Activated T-cell treated with anti-CD3 and anti-CD28 coated beads for 24 hours (primary cell): ENCODE measurements at regions not wholly inside any gene's neighbourhood (a gene's known extent, or its start where the extent isn't known, plus 50 kb on each side); places are given as distances from the start of the nearest gene placed in this dataset.
"Not testable (repeated sequence)": the region's sequence is repeated elsewhere in the genome, so short reads cannot be mapped to it uniquely, and the experiment has no call there.

ENCODE experiments used
- DNase-seq: peaks from one replicate; pipeline ENCODE4 v3.0.0-alpha.2; 2020; ENCODE audit warnings: low read depth

- DNase-seq, result no peak
Measured at GRCh38 chr7:121561717-121562116, 165.6 kb upstream of the FAM3C start.

DNA sequence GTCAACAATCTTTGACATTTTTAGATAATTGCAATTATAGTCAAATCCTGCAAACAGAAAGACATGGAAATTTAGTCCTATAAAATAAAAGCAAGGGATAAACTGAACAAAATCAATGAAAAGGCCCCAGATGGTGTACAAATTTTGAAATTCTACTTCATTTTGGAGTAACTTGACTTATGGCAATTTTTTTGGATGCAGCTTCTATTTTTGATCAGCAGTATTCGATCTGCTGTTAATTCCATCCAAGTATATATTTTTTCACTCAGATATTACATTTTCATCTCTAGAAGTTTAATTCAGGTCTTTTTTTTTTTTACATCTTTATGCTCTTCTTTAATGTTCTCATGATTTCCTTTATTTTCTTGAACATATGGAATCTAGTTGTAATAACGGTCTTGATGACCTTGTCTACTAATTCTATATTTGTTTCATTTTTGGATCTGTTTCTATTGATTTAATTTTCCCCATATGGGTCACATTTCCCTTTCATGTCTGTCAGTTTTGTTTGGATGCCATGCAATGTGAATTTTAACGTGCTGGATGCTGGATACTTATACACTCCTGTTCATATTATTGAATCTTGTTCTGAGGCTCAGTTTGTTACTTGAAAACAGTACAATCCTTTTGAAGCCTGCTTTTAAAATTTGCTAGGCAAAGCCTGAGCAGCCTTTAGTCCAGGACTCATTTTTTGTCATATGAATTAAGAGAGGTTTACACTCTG, 164.3 kb upstream of the FAM3C start:
- DNase-seq, result no peak

DNA sequence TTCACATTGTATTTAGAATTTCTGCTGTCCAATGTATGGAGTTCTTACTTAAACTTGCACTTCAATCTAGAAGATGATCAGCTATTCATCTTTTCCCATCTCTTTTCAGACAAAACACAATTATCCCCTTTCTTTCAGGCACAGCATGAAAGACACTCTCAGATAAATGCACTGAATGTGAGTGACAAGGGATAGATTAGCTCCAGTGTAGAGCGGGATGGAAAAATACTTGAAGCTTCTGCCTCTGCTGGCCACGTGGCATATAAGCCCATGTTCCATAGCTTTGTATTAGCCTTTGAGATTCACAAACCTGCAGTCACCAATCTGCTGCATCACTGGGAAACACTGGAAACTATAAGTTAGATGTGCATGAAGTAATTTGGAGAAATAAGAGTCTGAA, 162.2 kb upstream of the FAM3C start:
- no peak for DNase-seq

- DNase-seq, result no peak
Measured at GRCh38 chr7:121557034-121557892, 161.2 kb upstream of the FAM3C start.

- no peak for DNase-seq
Measured at GRCh38 chr7:121555558-121555957, 159.4 kb upstream of the FAM3C start.

GRCh38 chr7:121547544-121548092, 151.5 kb upstream of the FAM3C start:
- DNase-seq, result no peak

- DNase-seq, result no peak
Measured at GRCh38 chr7:121546632-121547543, 150.8 kb upstream of the FAM3C start.

DNA sequence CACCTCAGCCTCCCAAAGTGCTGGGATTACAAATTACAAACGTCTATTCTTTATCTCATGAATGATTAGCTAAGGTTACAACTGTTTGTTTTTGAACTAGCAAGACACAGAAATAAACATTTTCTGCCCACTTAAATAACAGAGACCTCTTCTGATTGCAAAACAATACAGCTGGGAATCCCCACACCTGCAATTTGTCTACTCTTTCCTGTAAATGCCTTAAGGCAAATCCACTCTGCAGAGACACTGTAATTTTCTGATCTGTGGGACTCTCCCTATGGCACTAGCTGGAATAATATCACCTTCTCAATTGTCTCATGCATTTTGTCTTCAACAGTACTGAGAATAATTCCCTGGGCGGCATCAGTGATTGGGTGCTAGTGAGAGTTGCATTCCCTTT, 149.3 kb upstream of the FAM3C start:
- no peak for DNase-seq

DNA sequence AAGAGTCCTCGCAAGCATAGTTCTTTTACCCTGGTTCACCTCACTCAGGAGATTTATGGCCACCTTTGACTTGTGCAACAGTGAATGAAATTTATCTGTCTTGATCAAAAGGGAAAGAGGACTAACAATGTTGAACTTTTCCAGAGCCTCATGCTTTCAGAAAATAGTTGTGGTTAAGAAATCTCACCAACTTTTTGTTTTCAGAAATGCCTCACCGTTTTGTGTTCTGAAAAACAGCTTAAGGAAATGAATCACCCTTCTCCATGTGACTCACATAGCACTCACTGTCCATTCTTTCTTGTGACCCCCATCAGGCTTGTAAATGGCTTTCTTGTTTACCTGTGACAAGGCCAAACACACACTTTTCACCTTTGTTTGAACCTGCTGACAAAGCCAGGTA, 148.6 kb upstream of the FAM3C start:
- no peak for DNase-seq

- DNase-seq, result no peak
Measured at GRCh38 chr7:121544238-121544637, 148.1 kb upstream of the FAM3C start.

- no peak for DNase-seq
Measured at GRCh38 chr7:121541457-121541856, 145.3 kb upstream of the FAM3C start.

GRCh38 chr7:121540138-121540537, 144.0 kb upstream of the FAM3C start:
- no peak for DNase-seq

GRCh38 chr7:121537031-121537430, 140.9 kb upstream of the FAM3C start:
- no peak for DNase-seq

DNA sequence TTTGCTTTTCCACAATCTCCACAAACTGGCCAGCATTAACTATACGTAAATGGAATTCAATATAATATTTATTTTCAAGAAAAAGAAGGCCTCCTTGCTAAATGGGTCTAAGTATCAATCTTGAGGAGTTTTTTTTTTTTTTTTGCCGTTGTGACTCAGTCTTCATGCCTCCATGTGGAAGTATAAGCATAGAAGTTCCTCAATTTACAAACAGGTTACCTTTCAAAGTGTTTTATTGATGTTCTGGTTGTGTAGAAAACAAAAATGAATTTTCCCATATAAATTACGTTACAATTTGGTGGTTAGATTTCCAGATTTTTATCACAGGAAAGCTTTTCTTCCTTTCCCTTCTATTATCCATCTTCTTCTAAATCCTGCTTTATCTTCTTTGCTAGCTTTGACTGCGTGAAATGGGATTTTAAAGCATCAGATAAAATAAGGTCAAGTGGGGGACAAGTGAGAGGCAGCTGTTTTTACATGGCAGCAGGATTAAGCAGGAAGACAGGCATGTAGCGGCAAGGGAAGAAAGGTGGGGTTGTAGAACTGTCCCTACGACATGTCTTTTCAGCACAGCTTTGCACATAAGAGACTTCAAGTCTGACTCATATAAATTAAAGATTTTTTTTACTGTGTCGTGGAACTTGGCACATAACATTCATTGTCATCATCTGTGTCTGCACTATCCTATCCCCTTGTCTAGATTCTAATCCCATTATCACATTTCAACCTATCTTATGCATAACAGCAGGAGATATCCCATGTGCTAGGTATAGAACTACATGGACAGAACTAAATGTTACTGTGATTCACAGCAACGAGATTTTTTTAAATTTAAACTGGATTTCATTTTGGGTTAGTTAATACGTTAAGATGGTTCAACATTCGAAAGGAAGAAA, 135.3 kb upstream of the FAM3C start:
- no peak for DNase-seq

DNA sequence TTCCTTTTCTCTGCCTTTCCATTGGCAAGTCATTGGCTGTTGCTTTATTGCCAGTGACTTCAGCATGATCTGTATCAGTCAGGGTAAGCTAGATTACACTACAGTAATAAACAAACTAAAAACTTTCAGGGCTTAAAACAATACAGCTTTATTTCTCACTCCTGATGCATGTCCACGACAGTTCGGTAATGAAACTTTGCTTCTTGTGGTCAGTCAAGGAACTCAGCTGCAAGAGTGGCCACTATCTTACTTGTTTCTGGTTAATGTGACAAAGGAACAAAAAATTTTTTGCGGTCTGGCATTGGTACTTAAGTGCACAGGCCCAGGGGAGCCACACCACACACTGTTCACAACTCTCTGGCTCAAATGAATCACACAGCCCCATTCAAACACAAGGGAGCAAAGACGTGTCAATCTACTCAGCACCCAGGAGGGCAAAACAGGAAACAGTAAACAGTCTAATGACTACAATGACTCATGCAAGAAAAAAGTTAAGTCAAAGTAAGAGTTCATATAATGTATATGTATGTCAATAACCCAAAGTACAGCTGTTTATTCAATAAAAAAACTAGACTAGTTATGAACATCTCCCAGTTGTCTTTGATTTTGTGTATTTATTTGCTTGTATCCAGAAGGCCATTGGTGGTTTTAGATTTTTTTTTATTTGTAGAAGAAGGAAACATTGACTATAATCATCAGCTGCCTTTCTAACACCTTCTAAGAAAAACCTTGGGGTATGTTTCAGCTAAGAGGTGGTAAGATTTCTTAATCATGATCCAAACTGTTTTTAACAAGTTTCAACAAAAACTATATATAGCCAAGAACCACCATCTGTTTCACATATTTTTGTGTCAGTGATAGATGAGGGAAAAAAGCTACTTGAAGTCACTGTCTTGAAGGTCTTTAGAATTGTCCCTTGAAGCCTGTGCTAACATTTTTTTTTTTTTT, 134.4 kb upstream of the FAM3C start:
- peak; percentile 48 for DNase-seq

GRCh38 chr7:121529003-121529402, 132.9 kb upstream of the FAM3C start:
- DNase-seq, result no peak

DNA sequence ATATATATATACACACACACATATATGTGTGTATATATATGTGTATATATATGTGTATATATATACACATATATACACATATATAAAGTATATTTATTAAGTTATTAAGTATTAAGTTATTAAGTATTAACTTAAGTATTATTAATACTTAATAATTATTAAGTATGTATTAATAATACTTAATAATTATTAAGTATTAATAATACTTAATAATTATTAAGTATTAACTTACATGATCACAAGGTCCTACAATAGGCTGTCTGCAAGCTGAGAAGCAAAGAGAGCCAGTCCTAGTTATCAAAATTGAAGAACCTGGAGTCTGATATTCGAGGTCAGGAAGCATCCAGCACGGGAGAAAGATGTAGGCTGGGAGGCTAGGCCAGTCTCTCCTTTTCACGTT, 130.1 kb upstream of the FAM3C start:
- DNase-seq, result not testable (repeated sequence)

GRCh38 chr7:121525155-121525819, 129.2 kb upstream of the FAM3C start:
- no peak for DNase-seq

DNA sequence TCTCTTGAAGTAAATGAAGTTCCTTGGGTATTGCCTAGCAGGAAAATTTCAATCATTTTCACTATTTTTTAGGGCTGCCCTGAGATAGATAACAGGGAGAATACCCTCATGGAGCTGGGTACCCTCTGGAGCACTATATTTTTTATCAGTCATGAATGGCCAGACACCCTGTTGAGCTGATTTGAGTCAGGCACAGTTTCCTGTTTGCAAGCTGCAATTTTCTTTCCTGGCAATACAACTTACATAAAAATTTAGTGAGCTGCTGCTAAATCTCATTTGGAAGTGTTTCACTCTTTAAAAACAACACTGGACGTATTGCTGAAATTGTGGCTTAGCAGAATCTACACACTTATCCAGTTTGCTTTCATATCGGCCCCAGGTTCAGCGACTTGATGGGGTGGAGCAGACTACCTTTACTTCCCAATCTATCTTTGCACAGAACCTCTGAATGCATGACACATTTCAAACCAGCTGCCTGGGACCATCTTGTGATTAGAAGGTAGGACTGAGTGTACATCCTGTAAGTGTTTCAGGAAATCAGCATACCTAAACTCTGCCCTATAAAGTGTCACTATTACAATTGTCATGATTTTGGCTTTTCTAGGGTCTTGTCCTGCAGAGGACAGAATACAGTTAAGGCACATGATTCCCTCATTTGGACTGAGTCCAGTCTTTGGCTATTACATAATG, 125.7 kb upstream of the FAM3C start:
- DNase-seq, result no peak
